ENCODE measurements at regions not wholly inside any gene's neighbourhood (a gene's known extent, or its start where the extent isn't known, plus 50 kb on each side); places are given as distances from the start of the nearest gene placed in this dataset.

DNA sequence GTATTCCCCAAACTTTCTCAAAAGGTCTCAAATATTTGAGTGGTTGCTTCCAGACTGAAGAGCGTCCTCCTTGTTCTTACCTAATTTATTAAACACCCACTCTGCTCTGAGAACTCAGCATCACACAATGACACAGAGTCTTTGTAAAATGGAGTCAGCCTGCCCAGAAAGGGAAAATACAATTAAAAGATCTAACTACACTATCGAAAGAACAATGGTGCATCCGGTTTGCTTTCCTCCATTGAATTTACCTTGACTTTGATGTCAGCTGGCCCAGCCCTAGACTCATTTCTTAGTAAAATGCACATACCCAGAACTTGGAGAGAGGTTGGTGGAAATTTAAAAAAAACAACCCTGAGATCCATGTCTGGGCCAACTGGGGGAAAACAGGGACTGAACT, 120.7 kb upstream of the SERP2 start:
- TF ChIP-seq POLR2A (IDR thresholded peaks at IDR 0.05), result no peak
- TF ChIP-seq POLR2AphosphoS5 (IDR thresholded peaks at IDR 0.05), result no peak

Data from transverse colon (tissue), 3 donors.